ENCODE measurements at regions not wholly inside any gene's neighbourhood (a gene's known extent, or its start where the extent isn't known, plus 50 kb on each side); places are given as distances from the start of the nearest gene placed in this dataset.

DNA sequence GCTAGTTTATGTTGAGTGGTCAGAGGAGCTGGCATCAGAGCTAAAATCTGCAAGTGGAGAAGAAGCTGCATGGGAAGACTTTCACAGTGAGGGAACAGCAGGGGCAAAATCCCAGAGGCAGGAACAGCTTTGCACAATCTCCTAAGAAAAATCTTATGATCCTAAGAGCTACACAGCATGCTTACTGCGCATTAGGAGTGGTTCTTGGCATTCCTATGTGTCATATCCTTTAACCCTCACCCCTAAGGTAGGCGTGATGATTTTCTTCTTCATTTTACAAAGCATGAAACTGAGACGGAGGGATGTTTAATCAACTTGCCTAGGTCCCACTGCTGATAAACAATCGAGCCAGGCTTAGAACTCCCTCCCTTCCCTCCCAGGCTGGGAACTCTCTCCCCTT, 313.6 kb upstream of the SULF2 start:
- TF ChIP-seq, protein P1, sequence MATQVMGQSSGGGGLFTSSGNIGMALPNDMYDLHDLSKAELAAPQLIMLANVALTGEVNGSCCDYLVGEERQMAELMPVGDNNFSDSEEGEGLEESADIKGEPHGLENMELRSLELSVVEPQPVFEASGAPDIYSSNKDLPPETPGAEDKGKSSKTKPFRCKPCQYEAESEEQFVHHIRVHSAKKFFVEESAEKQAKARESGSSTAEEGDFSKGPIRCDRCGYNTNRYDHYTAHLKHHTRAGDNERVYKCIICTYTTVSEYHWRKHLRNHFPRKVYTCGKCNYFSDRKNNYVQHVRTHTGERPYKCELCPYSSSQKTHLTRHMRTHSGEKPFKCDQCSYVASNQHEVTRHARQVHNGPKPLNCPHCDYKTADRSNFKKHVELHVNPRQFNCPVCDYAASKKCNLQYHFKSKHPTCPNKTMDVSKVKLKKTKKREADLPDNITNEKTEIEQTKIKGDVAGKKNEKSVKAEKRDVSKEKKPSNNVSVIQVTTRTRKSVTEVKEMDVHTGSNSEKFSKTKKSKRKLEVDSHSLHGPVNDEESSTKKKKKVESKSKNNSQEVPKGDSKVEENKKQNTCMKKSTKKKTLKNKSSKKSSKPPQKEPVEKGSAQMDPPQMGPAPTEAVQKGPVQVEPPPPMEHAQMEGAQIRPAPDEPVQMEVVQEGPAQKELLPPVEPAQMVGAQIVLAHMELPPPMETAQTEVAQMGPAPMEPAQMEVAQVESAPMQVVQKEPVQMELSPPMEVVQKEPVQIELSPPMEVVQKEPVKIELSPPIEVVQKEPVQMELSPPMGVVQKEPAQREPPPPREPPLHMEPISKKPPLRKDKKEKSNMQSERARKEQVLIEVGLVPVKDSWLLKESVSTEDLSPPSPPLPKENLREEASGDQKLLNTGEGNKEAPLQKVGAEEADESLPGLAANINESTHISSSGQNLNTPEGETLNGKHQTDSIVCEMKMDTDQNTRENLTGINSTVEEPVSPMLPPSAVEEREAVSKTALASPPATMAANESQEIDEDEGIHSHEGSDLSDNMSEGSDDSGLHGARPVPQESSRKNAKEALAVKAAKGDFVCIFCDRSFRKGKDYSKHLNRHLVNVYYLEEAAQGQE (IDR thresholded peaks at IDR 0.05; ENCODE audit: insufficient replicate concordance, low read depth) = no peak
- TF ChIP-seq POLR2AphosphoS5 (IDR thresholded peaks at IDR 0.05; ENCODE audit: low read depth) = no peak
- TF ChIP-seq, protein P2, sequence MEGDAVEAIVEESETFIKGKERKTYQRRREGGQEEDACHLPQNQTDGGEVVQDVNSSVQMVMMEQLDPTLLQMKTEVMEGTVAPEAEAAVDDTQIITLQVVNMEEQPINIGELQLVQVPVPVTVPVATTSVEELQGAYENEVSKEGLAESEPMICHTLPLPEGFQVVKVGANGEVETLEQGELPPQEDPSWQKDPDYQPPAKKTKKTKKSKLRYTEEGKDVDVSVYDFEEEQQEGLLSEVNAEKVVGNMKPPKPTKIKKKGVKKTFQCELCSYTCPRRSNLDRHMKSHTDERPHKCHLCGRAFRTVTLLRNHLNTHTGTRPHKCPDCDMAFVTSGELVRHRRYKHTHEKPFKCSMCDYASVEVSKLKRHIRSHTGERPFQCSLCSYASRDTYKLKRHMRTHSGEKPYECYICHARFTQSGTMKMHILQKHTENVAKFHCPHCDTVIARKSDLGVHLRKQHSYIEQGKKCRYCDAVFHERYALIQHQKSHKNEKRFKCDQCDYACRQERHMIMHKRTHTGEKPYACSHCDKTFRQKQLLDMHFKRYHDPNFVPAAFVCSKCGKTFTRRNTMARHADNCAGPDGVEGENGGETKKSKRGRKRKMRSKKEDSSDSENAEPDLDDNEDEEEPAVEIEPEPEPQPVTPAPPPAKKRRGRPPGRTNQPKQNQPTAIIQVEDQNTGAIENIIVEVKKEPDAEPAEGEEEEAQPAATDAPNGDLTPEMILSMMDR (IDR thresholded peaks at IDR 0.05; ENCODE audit: insufficient read depth, low read length) = no peak
- no peak for TF ChIP-seq GABPA (IDR thresholded peaks at IDR 0.05; ENCODE audit: low read depth)
